GM18526 (cell line): ENCODE measurements at regions not wholly inside any gene's neighbourhood (a gene's known extent, or its start where the extent isn't known, plus 50 kb on each side); places are given as distances from the start of the nearest gene placed in this dataset.

Experiments
- POLR2A ChIP-seq: IDR thresholded peaks from 3 replicates; pipeline ENCODE4 v1.6.1; 2011; ENCODE audit not compliant: insufficient read length; ENCODE audit errors: extremely low read depth

- TF ChIP-seq POLR2A = no peak
Observed at GRCh38 chr1:235038701-235039100, 89.9 kb downstream of the TOMM20 start.

GRCh38 chr1:235035928-235036327 lies 92.7 kb downstream of the TOMM20 start:
- TF ChIP-seq POLR2A = no peak

- TF ChIP-seq POLR2A = no peak
Observed at GRCh38 chr1:235030919-235031596, 97.6 kb downstream of the TOMM20 start.

GRCh38 chr1:235027862-235028250 lies 100.8 kb downstream of the TOMM20 start:
- no peak for TF ChIP-seq POLR2A

- no peak for TF ChIP-seq POLR2A
Observed at GRCh38 chr1:235027076-235027861, 101.4 kb downstream of the TOMM20 start.

GRCh38 chr1:235025422-235025984 lies 103.1 kb downstream of the TOMM20 start:
- no peak for TF ChIP-seq POLR2A

GRCh38 chr1:235024711-235025421 lies 103.8 kb downstream of the TOMM20 start:
- TF ChIP-seq POLR2A = no peak

GRCh38 chr1:235023711-235024439 lies 104.8 kb downstream of the TOMM20 start:
- TF ChIP-seq POLR2A = no peak

GRCh38 chr1:235022981-235023710 lies 105.5 kb downstream of the TOMM20 start:
- no peak for TF ChIP-seq POLR2A

- no peak for TF ChIP-seq POLR2A
Observed at GRCh38 chr1:235022341-235022980, 106.2 kb downstream of the TOMM20 start.

GRCh38 chr1:235021815-235022214 lies 106.8 kb downstream of the TOMM20 start:
- TF ChIP-seq POLR2A = no peak

- TF ChIP-seq POLR2A = no peak
Observed at GRCh38 chr1:235021321-235021720, 107.3 kb downstream of the TOMM20 start.

GRCh38 chr1:235019961-235020360 lies 108.7 kb downstream of the TOMM20 start:
- TF ChIP-seq POLR2A = no peak

GRCh38 chr1:235019471-235019870 lies 109.2 kb downstream of the TOMM20 start:
- no peak for TF ChIP-seq POLR2A
